ENCODE measurements at regions not wholly inside any gene's neighbourhood (a gene's known extent, or its start where the extent isn't known, plus 50 kb on each side); places are given as distances from the start of the nearest gene placed in this dataset.
"Not testable (repeated sequence)": the region's sequence is repeated elsewhere in the genome, so short reads cannot be mapped to it uniquely, and the experiment has no call there.

DNA sequence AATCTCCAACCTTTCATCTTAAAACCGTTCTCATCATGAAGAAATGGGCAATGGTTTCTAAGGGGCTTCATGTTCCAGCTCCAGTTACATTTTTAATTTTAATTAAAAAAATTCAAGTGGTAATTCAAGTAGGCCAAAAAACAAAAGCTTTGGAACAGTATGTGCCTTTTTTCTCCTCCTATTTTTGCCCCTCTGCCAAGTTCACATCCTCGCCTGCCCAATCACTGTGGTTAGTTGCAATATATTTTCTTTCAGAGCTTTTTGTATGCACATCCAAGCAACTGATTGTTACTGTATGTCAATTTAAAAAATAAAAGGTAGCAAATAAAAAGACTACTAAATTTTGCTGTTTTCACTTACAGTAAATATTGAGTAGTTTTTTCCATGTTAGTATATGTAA is 99.8 kb upstream of the B3GAT2 start:
- DNase-seq: no peak

DNA sequence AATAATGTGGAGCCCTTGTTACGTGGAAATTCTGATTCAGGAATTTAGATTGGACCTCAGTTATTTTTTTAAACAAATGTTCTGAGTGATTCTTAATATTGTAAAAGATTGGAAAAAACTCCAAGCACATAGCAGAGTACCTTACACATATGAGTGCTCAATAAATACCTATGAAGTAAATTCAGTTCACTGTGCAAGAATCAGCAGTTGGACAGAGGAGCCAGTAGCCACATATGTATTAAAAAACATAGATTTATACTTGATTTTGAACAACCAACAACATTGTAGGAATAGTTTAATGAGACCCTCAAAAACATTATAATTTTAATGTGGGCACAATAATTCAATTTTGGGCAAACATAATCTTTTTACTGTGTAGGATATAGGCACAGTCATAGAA is 109.3 kb upstream of the B3GAT2 start:
- no peak for DNase-seq

DNA sequence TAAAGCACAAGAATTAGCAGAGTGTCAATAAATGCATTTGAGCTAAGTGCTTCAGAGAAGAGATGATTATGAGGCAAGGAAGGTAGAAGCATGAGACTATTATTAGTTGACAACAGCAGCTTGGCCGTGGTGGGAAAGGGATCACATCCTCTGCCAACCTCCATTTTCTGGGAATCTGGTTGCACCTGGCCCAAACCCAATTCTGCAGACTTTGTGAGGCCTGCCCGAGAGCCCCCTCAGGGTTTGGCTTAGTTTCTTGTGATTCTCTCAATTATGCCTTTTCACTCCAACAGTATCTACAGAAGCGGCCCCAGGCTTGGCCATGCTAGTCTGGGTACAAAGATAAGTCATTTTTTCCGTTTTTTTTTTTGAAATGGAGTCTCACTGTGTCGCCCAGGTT is 111.0 kb upstream of the B3GAT2 start:
- DNase-seq: no peak

DNA sequence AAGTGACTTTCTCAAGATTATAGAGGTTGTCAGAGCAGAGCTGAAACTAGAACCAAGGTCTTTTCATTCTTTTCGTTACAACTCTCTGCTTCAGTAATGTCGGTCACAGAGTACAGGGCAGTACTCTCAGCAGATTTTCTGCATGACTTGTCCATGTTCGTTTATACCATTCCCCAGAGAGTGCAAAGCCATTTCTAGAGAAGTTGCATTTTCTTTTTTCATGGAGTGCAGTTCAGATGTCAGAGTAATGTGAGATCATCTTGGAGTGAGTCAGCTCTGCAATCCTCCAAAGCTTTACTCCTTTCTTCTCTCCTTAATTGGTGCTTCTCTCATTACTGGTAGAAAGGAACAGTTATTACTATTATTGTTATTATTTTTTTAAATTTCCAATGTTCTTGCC is 115.6 kb upstream of the B3GAT2 start:
- DNase-seq: no peak

DNA sequence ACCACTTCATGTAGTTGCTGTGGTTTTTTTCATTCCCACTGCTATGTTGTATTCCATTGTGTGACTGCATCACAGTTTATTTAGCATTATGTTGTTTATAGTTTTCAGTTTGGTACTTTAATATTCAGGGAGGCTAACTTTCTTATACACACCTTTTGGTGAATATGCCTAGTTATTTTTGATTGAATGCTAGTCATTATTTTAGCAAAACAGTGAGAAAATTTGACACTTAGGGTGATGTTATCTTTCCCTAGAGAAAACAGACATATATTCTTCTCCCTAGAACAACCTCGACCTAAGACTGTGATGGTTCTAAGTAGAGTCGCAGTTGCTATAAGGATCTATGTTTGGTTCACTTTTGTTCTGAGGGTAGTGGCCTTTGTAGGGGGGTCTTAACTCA is 120.8 kb upstream of the B3GAT2 start:
- DNase-seq: no peak

DNA sequence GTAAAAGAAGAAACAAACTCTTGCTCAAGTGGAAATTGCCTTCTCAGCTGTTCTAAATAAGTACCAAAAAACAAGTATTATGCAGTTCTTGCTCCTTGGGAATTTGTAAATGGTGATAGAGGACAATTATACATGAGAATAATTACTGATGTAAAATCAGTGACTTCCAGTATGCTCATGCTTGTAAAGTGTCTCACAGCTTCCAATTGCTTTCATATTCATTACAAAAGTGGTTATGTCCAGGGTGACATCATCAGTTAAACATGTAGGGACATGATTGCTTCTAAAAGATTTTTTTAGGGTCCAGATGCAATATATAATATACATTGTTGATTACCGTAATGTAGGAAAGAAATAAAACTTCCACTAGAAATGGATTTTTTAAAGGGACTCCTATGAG is 122.8 kb upstream of the B3GAT2 start:
- DNase-seq: no peak

DNA sequence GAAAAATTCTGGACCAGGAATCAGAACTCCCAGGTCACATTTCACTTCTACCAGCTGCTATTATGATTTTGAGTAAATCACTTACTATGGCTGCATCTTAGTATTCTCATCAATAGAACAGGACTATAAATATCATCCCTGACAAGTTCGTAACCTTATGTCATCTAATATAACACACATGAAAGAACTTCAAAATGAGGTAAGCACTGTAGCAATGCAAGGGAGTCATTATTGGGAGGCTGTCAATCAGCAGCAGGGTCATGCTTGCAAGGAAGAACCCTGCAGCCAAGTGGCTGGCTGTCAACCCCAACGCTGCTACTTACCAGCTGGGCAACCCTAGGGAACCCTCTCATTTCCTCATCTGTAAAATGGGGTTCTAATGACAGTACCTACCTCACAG is 123.3 kb upstream of the B3GAT2 start:
- DNase-seq: no peak

DNA sequence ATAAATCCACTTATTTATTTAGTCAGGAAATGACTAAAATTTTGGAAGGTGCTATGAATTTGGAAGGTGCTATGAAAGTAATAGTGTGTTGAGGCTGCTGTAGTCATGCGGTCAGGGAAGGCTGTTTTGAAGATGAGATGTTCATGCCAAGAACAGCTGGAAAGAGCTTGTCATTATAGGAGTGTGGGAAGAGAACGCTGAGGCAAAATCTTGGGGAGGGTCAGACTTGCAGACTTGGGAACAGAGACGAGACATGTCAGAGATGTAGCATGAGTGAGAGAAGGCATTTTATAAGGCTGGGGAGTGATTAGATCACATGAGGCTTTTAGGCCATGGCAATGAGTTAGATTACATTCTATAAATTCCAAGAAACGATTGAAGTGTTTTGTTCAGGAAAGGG is 124.0 kb upstream of the B3GAT2 start:
- no peak for DNase-seq

DNA sequence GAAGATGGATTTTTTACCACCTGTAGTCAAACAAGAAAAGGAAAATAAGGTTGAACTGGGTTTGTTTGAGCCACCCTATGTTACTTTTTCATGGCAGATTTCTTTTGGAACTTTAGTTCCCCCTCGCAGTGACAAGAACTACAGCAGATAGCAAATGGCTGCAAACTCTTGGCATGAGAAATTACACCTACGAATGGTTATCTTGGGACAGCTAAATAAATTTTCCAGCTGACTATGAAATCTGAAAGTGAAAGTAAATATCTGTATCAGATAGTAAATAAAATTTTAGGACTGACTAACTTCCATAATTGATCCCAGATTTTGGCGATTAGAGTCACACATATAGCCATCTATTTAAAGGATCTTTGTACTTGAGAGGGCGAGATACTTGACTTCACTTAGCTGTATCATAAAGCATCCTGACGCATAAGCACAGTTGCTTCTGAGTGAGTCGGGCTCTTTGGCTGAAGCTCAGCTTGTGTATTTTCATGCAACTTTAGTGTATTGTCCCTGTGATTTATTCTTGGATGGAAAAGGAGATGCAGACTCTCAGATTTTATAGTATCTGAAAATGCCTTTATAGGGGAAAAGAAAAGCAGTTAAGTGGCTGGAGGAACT is 125.3 kb upstream of the B3GAT2 start:
- no peak for DNase-seq

DNA sequence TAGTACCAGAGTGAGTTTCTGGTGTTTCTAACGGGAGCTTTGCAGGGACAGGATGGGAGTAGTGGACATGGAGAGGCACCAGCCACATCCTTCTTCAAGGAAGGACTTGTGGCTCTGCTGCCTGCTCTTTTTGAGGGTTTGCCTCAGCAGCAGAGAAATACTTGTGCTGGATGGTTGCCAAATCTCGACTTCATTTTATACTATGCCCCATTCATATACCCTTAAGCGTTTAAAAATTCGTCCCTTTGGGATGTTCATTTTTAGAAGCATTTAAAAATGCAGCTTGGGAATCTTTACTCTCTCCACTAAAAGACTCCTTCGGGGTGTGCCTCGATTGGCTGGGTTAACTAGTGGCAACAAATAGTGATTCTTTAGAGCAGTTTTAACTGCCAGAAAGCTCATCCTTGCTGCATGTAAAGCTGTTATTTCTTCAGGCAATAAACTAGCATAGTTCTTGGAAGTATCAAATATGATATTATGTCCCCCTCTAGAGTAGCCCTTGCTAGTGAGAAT is 126.5 kb upstream of the B3GAT2 start:
- no peak for DNase-seq

DNA sequence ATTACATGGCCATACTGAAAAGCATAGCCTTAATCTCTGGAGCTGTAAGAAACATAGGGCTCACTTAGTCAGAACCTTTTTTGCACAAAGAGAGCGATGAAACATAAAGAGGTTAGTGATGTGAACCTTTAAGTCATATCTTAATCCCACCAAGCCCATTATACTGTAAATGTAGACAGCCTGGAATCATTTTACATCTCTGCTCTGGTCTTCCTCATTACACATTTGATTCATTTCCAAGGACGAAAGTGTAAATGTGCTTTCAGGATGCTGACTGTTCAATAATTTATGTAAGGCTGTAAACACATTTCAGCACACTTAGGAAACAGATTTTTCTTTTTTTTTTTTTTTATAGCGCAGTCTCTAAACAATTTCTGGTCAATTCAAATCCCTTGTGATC is 131.3 kb upstream of the B3GAT2 start:
- DNase-seq: no peak

DNA sequence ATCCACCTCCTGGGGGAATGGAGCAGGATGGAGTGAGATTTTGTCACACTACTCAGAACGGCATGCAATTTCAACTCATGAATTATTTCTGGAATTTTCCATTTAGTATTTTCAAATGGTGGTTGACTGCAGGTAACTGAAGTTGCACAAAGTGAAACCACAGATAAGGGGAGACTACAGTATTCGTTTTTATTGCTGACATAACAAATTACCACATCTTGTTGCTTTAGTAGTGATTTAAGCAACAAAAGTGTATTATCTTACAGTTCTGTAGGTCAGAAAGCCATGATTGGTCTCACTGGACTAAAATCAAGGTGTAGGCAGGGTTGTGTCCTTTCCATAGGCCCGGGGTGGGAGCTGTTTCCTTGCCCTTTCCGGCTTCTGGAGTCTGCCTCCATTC is 133.4 kb upstream of the B3GAT2 start:
- DNase-seq: no peak

DNA sequence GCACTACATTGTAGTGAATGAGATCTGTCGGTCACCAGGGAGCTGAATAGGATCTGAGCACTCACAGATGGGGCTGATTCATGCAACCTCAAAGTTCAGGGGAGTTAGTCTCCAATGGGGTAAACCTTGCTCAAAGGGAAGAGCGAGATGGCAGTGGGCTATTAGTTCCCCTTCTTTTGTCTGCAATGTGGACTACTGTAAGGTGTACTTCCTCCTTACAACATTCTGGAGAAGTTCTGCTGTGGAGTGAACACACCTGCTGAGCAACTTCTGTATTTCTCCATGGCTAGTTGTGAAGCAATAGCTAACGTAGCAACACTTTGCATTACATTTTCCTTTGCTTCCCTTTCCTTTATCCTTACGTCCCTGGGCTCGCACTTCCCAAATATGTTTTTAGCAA is 134.3 kb upstream of the B3GAT2 start:
- no peak for DNase-seq

DNA sequence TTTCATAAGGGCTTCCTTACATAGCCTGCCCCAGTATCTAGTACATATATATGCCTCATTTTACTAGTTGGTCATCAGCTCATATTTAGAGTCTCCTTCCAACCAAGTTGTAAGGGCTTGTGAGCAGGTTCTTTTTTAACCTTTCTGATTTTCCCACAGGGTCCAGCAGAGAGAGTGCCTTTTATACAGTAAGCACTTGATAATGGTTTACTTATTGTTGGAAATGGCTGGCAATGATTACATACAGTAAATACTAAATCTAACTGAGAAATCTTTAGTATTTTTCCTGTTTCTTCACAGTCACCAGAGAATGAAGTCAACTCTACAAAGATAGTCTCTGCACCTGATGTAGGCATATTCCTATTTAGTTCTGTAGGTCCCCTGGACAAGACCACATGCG is 135.1 kb upstream of the B3GAT2 start:
- DNase-seq: no peak

DNA sequence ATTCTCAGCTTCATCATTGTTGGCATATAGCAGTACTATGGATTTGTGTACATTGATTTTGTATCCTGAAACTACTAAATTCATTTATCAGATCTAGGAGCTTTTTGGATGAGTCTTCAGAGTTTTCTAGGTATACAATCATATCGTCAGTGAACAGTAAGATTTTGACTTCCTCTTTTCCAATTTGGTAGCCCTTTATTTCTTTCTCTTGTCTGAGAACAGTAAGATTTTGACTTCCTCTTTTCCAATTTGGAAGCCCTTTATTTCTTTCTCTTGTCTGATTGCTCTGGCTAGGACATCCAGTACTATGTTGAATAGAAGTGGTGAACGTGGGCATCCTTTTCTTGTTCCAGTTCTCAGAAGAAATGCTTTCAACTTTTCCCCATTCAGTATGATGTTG is 140.4 kb upstream of the B3GAT2 start:
- DNase-seq: not testable (repeated sequence)

DNA sequence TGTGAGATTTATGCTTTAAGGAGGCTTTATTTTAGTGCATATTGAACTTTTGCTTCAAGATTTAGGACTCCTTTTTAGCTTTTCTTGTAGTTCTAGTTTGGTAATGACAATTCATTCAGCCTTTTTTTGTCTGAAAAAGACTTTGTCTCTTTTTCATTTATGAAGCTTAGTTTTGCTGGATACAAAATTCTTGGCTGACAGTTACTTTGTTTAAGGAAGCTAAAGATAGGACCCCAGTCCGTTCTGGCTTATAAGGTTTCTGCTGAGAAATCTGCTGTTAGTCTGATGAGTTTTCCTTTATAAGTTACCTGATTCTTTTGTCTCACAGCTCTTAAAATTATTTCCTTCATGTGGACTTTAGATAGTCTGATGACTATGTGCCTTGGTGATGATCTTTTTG is 142.8 kb upstream of the B3GAT2 start:
- DNase-seq: no peak

DNA sequence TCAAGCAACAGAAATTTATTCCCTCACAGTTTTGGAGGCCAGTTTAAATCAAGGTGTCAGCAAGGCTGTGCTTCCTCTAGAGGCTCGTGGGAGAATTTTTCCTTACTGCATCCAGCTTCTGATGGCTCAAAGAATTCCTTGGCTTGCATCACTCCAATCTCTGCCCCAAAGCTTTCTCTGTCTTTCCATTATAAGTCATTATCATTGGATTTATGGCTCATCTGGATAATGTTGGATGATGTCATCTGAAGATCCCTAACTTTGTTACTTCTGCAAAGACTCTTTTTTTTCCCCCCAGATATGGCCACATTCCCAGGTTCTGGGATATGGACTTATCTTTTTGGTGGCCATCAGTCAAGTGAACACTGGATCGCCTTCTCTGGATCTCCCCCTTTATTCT is 146.3 kb upstream of the B3GAT2 start:
- no peak for DNase-seq

DNA sequence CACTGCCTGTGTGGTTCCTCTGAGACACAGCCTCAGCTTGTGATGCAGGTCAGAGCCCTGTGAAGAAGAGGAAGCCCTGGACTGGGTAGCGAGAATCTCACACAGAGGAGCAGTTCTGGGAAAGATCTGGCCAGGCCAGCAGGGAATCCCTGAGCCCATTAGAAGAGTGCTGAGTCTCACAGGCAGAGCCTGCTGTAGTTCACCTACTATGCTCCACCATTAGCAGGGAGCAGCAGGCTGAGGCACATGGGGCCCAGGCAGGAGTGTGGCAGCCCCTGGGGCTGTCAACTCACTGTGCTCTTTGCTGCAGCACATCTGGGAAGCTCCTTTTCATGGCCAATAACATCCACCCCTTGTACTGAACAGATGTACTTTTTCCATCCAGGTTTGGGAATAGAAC is 146.8 kb upstream of the B3GAT2 start:
- DNase-seq: no peak

DNA sequence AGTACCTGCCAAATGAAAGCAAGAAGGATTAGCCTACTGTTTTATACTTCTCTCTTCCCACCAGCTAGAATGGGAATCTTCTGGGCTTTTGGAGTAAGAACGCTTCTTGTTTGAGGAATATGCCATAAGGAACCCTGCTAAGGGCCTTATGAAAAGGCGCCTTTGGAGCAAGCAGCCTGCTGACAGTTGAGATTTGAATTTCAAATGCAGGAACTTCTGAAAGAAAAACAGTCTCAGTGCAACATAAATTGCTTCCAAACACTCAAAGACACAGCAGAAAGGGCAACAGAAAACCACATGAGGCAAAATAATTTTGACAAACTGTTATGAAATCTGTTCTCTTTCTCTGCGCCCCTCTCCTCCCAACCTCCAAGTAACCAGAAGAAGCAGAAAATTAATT is 149.4 kb upstream of the B3GAT2 start:
- DNase-seq: no peak

DNA sequence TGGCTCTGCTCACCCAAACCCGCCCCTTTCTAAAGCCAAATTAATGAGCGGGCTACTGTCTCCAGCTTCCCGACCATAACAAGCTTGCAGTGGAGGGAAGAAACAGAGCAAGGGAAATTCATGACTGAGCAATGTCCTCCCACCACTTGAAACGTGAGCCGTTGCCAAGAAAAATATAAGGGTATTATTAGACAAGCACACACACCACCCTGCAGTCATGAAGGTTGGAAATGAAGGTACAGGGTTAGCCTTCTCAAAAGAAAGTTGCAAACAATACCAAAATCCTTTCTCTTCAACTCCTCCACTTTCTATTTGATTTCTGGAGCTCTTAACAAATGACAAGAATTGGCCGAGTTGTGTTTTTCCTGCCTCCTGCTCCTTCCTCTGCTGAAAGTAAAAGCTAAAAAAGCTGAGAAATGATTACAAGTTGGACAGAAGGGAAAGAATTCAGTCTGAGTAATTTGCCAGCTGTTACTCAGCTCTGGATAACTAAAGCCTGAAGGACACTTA is 151.1 kb upstream of the B3GAT2 start:
- DNase-seq: no peak

DNA sequence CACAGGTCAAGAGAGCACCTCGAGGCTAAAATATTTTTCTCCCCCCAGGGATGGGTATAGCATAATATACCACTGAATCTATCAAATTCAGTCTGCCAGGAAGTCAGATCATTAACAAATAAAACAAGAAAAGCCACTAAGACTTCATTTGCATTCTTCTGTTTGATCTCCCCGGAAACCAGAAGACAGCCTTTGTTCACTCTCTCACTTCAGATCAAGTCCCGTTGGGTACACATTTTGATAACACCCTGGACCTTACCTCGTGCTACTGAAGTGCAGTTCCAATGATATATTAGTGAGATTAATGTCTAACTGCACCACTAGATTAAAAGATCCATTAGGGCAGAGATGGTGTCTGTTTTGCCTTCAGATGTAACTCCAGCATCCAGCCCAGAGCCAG is 157.7 kb upstream of the B3GAT2 start:
- DNase-seq: no peak

DNA sequence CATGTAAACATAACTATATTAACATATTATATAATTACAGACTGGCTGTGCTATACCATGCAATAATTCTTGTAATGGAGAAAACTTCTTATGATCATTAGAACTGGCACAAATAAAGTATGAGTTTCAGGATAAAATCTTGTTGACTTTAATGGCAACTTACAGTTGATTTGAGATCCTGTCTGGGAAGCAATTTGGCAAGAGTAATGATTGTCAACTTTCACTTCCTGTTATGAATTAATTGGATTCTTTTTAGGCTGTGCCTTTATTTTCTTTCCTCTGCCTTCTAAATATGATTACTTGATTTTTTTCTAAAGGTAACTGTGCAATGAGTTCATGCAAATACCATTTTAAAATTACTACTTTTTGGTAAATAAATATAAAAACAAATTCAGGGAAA is 158.1 kb upstream of the B3GAT2 start:
- no peak for DNase-seq

DNA sequence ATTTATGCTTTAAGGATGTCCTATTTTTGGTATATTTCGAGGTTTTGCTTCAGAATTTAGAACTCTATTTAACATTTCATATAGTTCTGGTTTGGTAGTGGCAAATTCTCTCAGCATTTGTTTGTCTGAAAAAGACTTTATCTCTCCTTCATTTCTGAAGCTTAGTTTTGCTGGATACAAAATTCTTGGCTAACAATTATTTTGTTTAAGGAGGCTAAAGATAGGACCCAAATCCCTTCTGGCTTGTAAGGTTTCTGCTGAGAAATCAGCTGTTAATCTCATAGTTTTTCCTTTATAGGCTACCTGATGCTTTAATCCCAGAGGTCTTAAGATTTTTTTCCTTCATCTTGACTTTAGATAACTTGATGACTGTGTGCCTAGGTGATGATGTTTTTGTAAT is 162.7 kb upstream of the B3GAT2 start:
- DNase-seq: no peak

DNA sequence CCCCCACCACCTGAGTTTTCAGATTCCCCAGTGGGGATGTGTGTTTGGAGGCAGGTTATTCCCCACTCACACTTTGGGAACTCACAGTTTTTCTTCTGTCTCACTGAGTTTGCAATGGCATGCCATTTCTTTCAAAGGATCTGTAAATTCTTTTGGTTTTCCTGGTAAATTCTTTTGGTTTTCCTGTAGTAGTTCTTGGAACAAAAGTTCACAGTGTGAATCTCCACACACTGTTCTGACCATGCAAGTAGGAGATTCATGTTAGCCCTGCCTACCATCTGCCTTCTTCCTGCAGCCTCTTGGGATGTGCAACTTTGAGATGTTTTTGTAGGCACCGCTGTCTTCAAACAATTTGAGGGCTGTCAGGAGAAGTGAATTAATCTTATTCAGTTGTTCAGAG is 165.6 kb upstream of the OGFRL1 start:
- DNase-seq: no peak

DNA sequence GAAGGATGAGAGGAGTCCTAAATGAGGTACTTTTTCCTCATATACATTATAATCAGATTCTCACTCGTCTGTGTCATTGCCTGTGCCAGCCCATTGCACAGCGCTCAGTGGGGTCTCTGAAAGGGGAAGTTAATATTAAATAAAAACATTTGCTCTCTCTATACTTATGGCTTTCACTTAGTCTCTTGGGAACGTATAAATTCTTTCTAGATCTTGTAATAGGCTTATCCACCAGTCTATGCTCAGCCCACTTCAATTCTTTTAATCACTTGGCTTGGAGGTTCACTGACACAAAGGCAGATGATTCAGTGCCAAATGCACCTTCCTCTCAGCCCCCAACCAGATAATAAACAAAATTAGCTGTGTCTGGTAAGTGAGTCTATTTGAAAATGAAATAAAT is 164.3 kb upstream of the OGFRL1 start:
- DNase-seq: no peak

DNA sequence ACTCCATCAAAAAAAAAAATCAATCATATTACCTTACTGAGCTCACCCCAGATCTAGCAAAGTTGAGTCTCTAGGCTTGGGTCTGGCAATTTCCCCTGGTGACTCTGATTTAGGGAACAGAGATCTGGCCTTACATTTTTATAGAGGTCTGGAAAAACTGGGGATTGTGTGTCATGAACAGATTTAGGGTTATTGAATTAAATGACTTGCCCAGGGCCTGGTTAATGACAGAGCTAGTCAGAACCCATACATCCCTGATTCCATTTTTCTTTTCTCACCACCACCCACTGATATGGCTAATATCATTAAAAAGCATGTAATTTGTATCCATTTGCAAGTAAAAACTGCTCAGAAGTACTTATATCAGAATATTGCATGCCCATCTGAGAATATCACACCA is 163.4 kb upstream of the OGFRL1 start:
- no peak for DNase-seq
